AG09309 (cell line): ENCODE measurements at regions not wholly inside any gene's neighbourhood (a gene's known extent, or its start where the extent isn't known, plus 50 kb on each side); places are given as distances from the start of the nearest gene placed in this dataset.
"Not testable (repeated sequence)": the region's sequence is repeated elsewhere in the genome, so short reads cannot be mapped to it uniquely, and the experiment has no call there.

Experiments
- DNase-seq: peaks from one replicate; pipeline ENCODE4 v3.0.0-alpha.2; 2010; ENCODE audit warnings: low read depth
- H3K4me3 ChIP-seq: 2 replicates; pipeline ENCODE4 v1.5.1; 2011; ENCODE audit warnings: mild to moderate bottlenecking, low read depth, low read length, moderate library complexity; ENCODE audit not compliant: control insufficient read depth
- CTCF ChIP-seq: IDR thresholded peaks from 2 replicates; pipeline ENCODE4 v1.5.1; 2011; ENCODE audit warnings: mild to moderate bottlenecking, low read depth, low read length, inconsistent platforms; ENCODE audit not compliant: insufficient read depth, control insufficient read depth; ENCODE audit errors: missing control alignments

GRCh38 chr7:46107610-46108217, 186.6 kb upstream of the IGFBP3 start:
- no peak for DNase-seq
- TF ChIP-seq CTCF = no peak
- no peak overlapping the region for H3K4me3 ChIP-seq

- DNase-seq = no peak
- H3K4me3 ChIP-seq = no peak overlapping the region
- no peak for TF ChIP-seq CTCF
Observed at GRCh38 chr7:46100521-46100920, 179.4 kb upstream of the IGFBP3 start.

GRCh38 chr7:46099076-46099475, 178.0 kb upstream of the IGFBP3 start:
- no peak for DNase-seq
- TF ChIP-seq CTCF = no peak
- no peak overlapping the region for H3K4me3 ChIP-seq

GRCh38 chr7:46091071-46091470, 170.0 kb upstream of the IGFBP3 start:
- TF ChIP-seq CTCF = no peak
- no peak for DNase-seq
- no peak overlapping the region for H3K4me3 ChIP-seq

GRCh38 chr7:46089281-46089680, 168.2 kb upstream of the IGFBP3 start:
- no peak overlapping the region for H3K4me3 ChIP-seq
- TF ChIP-seq CTCF = no peak
- DNase-seq = no peak

- DNase-seq = not testable (repeated sequence)
Observed at GRCh38 chr7:46088486-46088885, 167.4 kb upstream of the IGFBP3 start.

GRCh38 chr7:46080595-46081159, 159.6 kb upstream of the IGFBP3 start:
- no peak for DNase-seq
- TF ChIP-seq CTCF = no peak

More at GRCh38 chr7:46088486-46088885, 167.4 kb upstream of the IGFBP3 start:
- H3K4me3 ChIP-seq = not testable (repeated sequence)

More at GRCh38 chr7:46080595-46081159, 159.6 kb upstream of the IGFBP3 start:
- H3K4me3 ChIP-seq = no peak overlapping the region
